Neural cell (in vitro differentiated cells): ENCODE measurements at regions not wholly inside any gene's neighbourhood (a gene's known extent, or its start where the extent isn't known, plus 50 kb on each side); places are given as distances from the start of the nearest gene placed in this dataset.
"Not testable (repeated sequence)": the region's sequence is repeated elsewhere in the genome, so short reads cannot be mapped to it uniquely, and the experiment has no call there.

ENCODE experiments used
- H2AFZ ChIP-seq: fragments of 200-600, 300-800 bp; sonication (generic), shearing (Covaris generic); 2 replicates; pipeline ENCODE4 v1.6.0; 2014; ENCODE audit warnings: low read depth, mild to moderate bottlenecking, antibody characterized with exemption, low read length, moderate library complexity
- H3F3A ChIP-seq: fragments of 200-600 bp; shearing (Covaris generic); 2 replicates; pipeline ENCODE4 v1.6.1; 2016; ENCODE audit warnings: mild to moderate bottlenecking, moderate library complexity, mixed read lengths, antibody characterized with exemption, low read length; ENCODE audit not compliant: insufficient read depth, poor library complexity, severe bottlenecking
- H3K27ac ChIP-seq: fragments of 200-600, 300-800 bp; sonication (generic), shearing (Covaris generic); 2 replicates; pipeline ENCODE4 v1.5.1; 2014; ENCODE audit warnings: mild to moderate bottlenecking, low read length, moderate library complexity
- H3K27me3 ChIP-seq: fragments of 300-800, 200-600 bp; sonication (generic), shearing (Covaris generic); 2 replicates; pipeline ENCODE4 v1.6.0; 2014; ENCODE audit warnings: mild to moderate bottlenecking, low read depth, low read length, moderate library complexity; ENCODE audit not compliant: insufficient read depth
- H3K36me3 ChIP-seq: fragments of 300-800, 200-600 bp; sonication (generic), shearing (Covaris generic); 2 replicates; pipeline ENCODE4 v1.5.1; 2014; ENCODE audit warnings: mild to moderate bottlenecking, antibody characterized with exemption, low read length, moderate library complexity; ENCODE audit not compliant: insufficient read depth
- H3K4me2 ChIP-seq: fragments of 300-800, 200-600 bp; sonication (generic), shearing (Covaris generic); 2 replicates; pipeline ENCODE4 v1.6.0; 2014; ENCODE audit warnings: mild to moderate bottlenecking, low read length
- H3K4me3 ChIP-seq: fragments of 300-800, 200-600 bp; sonication (generic), shearing (Covaris generic); 2 replicates; pipeline ENCODE4 v1.5.1; 2014; ENCODE audit warnings: mild to moderate bottlenecking, low read length, moderate library complexity
- H3K79me2 ChIP-seq: fragments of 200-600 bp; shearing (Covaris generic); replicated peaks from 2 replicates; pipeline ENCODE4 v1.6.0; 2014; ENCODE audit warnings: mild to moderate bottlenecking, low read length, moderate library complexity; ENCODE audit not compliant: insufficient read depth
- H3K9ac ChIP-seq: fragments of 300-800, 200-600 bp; sonication (generic), shearing (Covaris generic); 2 replicates; pipeline ENCODE4 v1.6.1; 2016; ENCODE audit warnings: mild to moderate bottlenecking, low read length, mixed read lengths
- H3K9me2 ChIP-seq: fragments of 200-600 bp; shearing (Covaris generic); 2 replicates; pipeline ENCODE4 v1.6.1; 2016; ENCODE audit warnings: mild to moderate bottlenecking, low read length, mixed read lengths; ENCODE audit not compliant: insufficient read depth
- H3K9me3 ChIP-seq: fragments of 200-600, 300-800 bp; sonication (generic), shearing (Covaris generic); 2 replicates; pipeline ENCODE4 v1.6.1; 2016; ENCODE audit warnings: mild to moderate bottlenecking, mixed run types, low read length, moderate library complexity, mixed read lengths
- H4K20me1 ChIP-seq: fragments of 200-600 bp; shearing (Covaris generic); 2 replicates; pipeline ENCODE4 v1.6.1; 2016; ENCODE audit warnings: mild to moderate bottlenecking, mixed run types; ENCODE audit not compliant: insufficient read depth
- EP300 ChIP-seq: fragments of 450-650 bp; conservative IDR thresholded peaks from 2 replicates; pipeline ENCODE4 v1.6.1; 2014; ENCODE audit warnings: antibody characterized with exemption, mild to moderate bottlenecking, moderate library complexity; ENCODE audit not compliant: poor library complexity, severe bottlenecking
- EZH2 ChIP-seq: fragments of 200-600, 300-800 bp; shearing (Covaris generic), sonication (generic); IDR thresholded peaks from 2 replicates; pipeline ENCODE4 v1.6.1; 2014; ENCODE audit warnings: antibody characterized with exemption, low read length, borderline replicate concordance, mild to moderate bottlenecking; ENCODE audit not compliant: insufficient read depth, poor library complexity, severe bottlenecking
- MXI1 ChIP-seq: fragments of 450-650 bp; conservative IDR thresholded peaks from 2 replicates; pipeline ENCODE4 v1.6.1; 2014; ENCODE audit warnings: antibody characterized with exemption, mild to moderate bottlenecking; ENCODE audit not compliant: poor library complexity, severe bottlenecking
- POLR2AphosphoS5 ChIP-seq: IDR thresholded peaks from 2 replicates; pipeline ENCODE4 v1.6.1; 2012
- REST ChIP-seq: IDR thresholded peaks from 2 replicates; pipeline ENCODE4 v1.6.1; 2012; ENCODE audit warnings: borderline replicate concordance
- SMC3 ChIP-seq: fragments of 450-650 bp; conservative IDR thresholded peaks from 2 replicates; pipeline ENCODE4 v1.6.1; 2014; ENCODE audit warnings: antibody characterized with exemption, mild to moderate bottlenecking, moderate library complexity; ENCODE audit not compliant: poor library complexity

- not testable (repeated sequence) for H3K9ac ChIP-seq, H3K79me2 ChIP-seq, H3K9me2 ChIP-seq, H4K20me1 ChIP-seq, H3K27ac ChIP-seq, H3K4me3 ChIP-seq, H3K9me3 ChIP-seq, H3F3A ChIP-seq, H3K27me3 ChIP-seq, H3K36me3 ChIP-seq, H3K4me2 ChIP-seq, H2AFZ ChIP-seq
Measured at GRCh38 chr2:131738996-131739434, 211.3 kb downstream of the CCDC74A start.

GRCh38 chr2:131753640-131754561, 226.2 kb downstream of the CCDC74A start:
- no peaks in the 10 kb centered on the region for H3F3A ChIP-seq
- H3K4me2 ChIP-seq: no peak overlapping the region
- H3K4me3 ChIP-seq: no peak overlapping the region
- no peaks in the 10 kb centered on the region for H3K36me3 ChIP-seq
- no peaks in the 10 kb centered on the region for H3K9me2 ChIP-seq
- no peaks in the 10 kb centered on the region for H3K79me2 ChIP-seq
- no peaks in the 10 kb centered on the region for H3K9me3 ChIP-seq
- H3K9ac ChIP-seq: no peak overlapping the region
- no peak overlapping the region for H2AFZ ChIP-seq
- TF ChIP-seq SMC3 (no peak), POLR2AphosphoS5 (no peak), EP300 (no peak)
- no peaks in the 10 kb centered on the region for H3K27me3 ChIP-seq
- H3K27ac ChIP-seq: no peak overlapping the region
- no peaks in the 10 kb centered on the region for H4K20me1 ChIP-seq

- Histone ChIP-seq H3K9ac (no peak overlapping the region), H3K27me3 (no peaks in the 10 kb centered on the region), H2AFZ (no peak overlapping the region), H4K20me1 (no peaks in the 10 kb centered on the region), H3K9me3 (no peaks in the 10 kb centered on the region), H3K9me2 (no peaks in the 10 kb centered on the region), H3F3A (no peaks in the 10 kb centered on the region), H3K27ac (no peak overlapping the region), H3K4me2 (no peak overlapping the region), H3K4me3 (no peak overlapping the region), H3K36me3 (no peaks in the 10 kb centered on the region), H3K79me2 (no peaks in the 10 kb centered on the region)
- no peak for TF ChIP-seq REST
- no peak for TF ChIP-seq MXI1
- TF ChIP-seq EZH2: no peak
Measured at GRCh38 chr2:131754929-131755720, 227.4 kb downstream of the CCDC74A start.
